HEK293 (cell line): ENCODE measurements at regions not wholly inside any gene's neighbourhood (a gene's known extent, or its start where the extent isn't known, plus 50 kb on each side); places are given as distances from the start of the nearest gene placed in this dataset.

Source experiments
- CTCF ChIA-PET: fragments of 350-600 bp; formaldehyde crosslinking; extraction: SDS; loops from one replicate; lab custom pipeline; 2021; ENCODE audit warnings: antibody characterized with exemption; lab: Yijun Ruan, JAX
- POLR2A ChIA-PET: fragments of 300-600 bp; formaldehyde crosslinking; extraction: SDS; loops from one replicate; lab custom pipeline; 2020; ENCODE audit warnings: antibody characterized with exemption, inconsistent platforms; lab: Yijun Ruan, JAX
- H3K27ac ChIP-seq: fragments of 200-500 bp; sonication (Bioruptor generic); 2 replicates; pipeline ENCODE4 v1.5.1; 2014; ENCODE audit warnings: low read depth, low read length, control low read depth, inconsistent platforms; ENCODE audit errors: extremely low read depth
- H3K36me3 ChIP-seq, 2 experiments: fragments of 200-500 bp in 1 of 2; sonication (Bioruptor generic) in 1 of 2; 1 replicate in 1 of 2; 2 replicates in 1 of 2; pipeline ENCODE4 v1.5.1; 2014 to 2017; ENCODE audit warnings: inconsistent platforms in 2 of 2, low read length in 2 of 2; ENCODE audit not compliant: control insufficient read depth in 2 of 2, insufficient read depth in 1 of 2
- H3K4me1 ChIP-seq: fragments of 200-500 bp; sonication (Bioruptor generic); 2 replicates; pipeline ENCODE4 v1.5.1; 2014; ENCODE audit warnings: mild to moderate bottlenecking, low read length, inconsistent platforms; ENCODE audit not compliant: control insufficient read depth, insufficient read depth
- H3K4me3 ChIP-seq: 2 replicates; pipeline ENCODE4 v1.5.1; 2011; ENCODE audit warnings: low read depth, mild to moderate bottlenecking, control low read depth, low read length, moderate library complexity
- H3K9me3 ChIP-seq: fragments of 200-500 bp; sonication (Bioruptor generic); 2 replicates; pipeline ENCODE4 v1.5.1; 2014; ENCODE audit warnings: low read depth, low read length, inconsistent platforms; ENCODE audit not compliant: control insufficient read depth, insufficient read depth
- GLIS1 ChIP-seq: fragments of 450-650 bp; formaldehyde crosslinking; IDR thresholded peaks from 2 replicates; pipeline ENCODE4 v1.5.1; 2016; ENCODE audit warnings: missing biosample characterization, missing genetic modification characterization
- PRDM1 ChIP-seq: fragments of 450-650 bp; formaldehyde crosslinking; IDR thresholded peaks from 2 replicates; pipeline ENCODE4; 2016; ENCODE audit warnings: missing biosample characterization, missing genetic modification characterization
- SP7 ChIP-seq: fragments of 450-650 bp; formaldehyde crosslinking; IDR thresholded peaks from 2 replicates; pipeline ENCODE4 v1.5.1; 2016; ENCODE audit warnings: missing biosample characterization, missing genetic modification characterization
- TRIM28 ChIP-seq: IDR thresholded peaks from 2 replicates; pipeline ENCODE4 v1.6.1; 2011; ENCODE audit warnings: low read length, control low read depth, borderline replicate concordance
- ZNF169 ChIP-seq: fragments of 450-650 bp; formaldehyde crosslinking; IDR thresholded peaks from 2 replicates; pipeline ENCODE4 v1.5.1; 2016; ENCODE audit warnings: missing biosample characterization, missing genetic modification characterization
- ZNF202 ChIP-seq: fragments of 450-650 bp; formaldehyde crosslinking; IDR thresholded peaks from 2 replicates; pipeline ENCODE4 v1.5.1; 2016; ENCODE audit warnings: missing biosample characterization, missing genetic modification characterization, borderline replicate concordance
- ZNF266 ChIP-seq: fragments of 450-650 bp; formaldehyde crosslinking; IDR thresholded peaks from 2 replicates; pipeline ENCODE4 v1.5.1; 2016; ENCODE audit warnings: missing biosample characterization, missing genetic modification characterization, low read depth
- ZNF560 ChIP-seq: fragments of 450-650 bp; formaldehyde crosslinking; IDR thresholded peaks from 2 replicates; pipeline ENCODE4 v1.5.1; 2017; ENCODE audit warnings: missing biosample characterization, missing genetic modification characterization, borderline replicate concordance
- ZNF596 ChIP-seq: fragments of 450-650 bp; IDR thresholded peaks from 2 replicates; pipeline ENCODE4 v1.5.0; 2018; ENCODE audit warnings: missing biosample characterization, mild to moderate bottlenecking, missing genetic modification characterization, moderate library complexity
- ZNF654 ChIP-seq: fragments of 450-650 bp; formaldehyde crosslinking; IDR thresholded peaks from 2 replicates; pipeline ENCODE4 v1.5.1; 2016; ENCODE audit warnings: low read depth, missing biosample characterization, missing genetic modification characterization
- TF ChIP-seq, protein P1 (sequence below): fragments of 450-650 bp; formaldehyde crosslinking; IDR thresholded peaks from 2 replicates; pipeline ENCODE4 v1.5.0; 2017; ENCODE audit warnings: missing biosample characterization, missing genetic modification characterization, borderline replicate concordance
- TF ChIP-seq, protein P2 (sequence below): fragments of 450-650 bp; formaldehyde crosslinking; conservative IDR thresholded peaks from 2 replicates; pipeline ENCODE4 v1.5.1; 2016; ENCODE audit warnings: low read depth, missing biosample characterization, missing genetic modification characterization
- TF ChIP-seq, protein P3 (sequence below): fragments of 450-650 bp; formaldehyde crosslinking; IDR thresholded peaks from 2 replicates; pipeline ENCODE4 v1.5.1; 2016; ENCODE audit warnings: missing biosample characterization, missing genetic modification characterization, borderline replicate concordance
- TF ChIP-seq, protein P4 (sequence below): fragments of 450-650 bp; formaldehyde crosslinking; IDR thresholded peaks from 2 replicates; pipeline ENCODE4 v1.5.1; 2017; ENCODE audit warnings: missing biosample characterization, missing genetic modification characterization

DNA sequence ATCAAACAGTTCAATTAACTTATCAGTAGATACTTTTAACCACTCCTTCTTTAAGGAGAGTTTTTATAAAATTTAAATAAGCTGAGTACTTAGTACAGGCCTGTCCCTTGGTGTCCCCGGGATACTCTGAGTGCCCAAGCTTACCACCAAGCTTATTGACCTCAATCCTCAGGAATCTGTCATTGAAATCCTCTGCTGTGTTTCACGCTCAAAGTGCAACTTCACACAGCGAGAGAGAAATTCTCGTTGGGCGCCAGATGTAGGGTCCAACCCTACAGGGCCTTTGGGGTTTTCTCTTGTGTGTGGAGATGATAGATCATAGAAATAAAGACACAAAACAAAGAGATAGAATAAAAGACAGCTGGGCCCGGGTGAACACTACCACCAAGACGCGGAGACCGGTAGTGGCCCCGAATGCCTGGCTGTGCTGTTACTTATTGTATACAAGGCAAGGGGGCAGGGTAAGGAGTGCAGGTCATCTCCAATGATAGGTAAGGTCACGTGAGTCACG, 65.3 kb upstream of the ARL4D start (continued):
- TF ChIP-seq, protein P1, sequence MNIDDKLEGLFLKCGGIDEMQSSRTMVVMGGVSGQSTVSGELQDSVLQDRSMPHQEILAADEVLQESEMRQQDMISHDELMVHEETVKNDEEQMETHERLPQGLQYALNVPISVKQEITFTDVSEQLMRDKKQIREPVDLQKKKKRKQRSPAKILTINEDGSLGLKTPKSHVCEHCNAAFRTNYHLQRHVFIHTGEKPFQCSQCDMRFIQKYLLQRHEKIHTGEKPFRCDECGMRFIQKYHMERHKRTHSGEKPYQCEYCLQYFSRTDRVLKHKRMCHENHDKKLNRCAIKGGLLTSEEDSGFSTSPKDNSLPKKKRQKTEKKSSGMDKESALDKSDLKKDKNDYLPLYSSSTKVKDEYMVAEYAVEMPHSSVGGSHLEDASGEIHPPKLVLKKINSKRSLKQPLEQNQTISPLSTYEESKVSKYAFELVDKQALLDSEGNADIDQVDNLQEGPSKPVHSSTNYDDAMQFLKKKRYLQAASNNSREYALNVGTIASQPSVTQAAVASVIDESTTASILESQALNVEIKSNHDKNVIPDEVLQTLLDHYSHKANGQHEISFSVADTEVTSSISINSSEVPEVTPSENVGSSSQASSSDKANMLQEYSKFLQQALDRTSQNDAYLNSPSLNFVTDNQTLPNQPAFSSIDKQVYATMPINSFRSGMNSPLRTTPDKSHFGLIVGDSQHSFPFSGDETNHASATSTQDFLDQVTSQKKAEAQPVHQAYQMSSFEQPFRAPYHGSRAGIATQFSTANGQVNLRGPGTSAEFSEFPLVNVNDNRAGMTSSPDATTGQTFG = no peak
- TF ChIP-seq ZNF560 (no peak), PRDM1 (no peak), SP7 (tag by site-specific recombination) (no peak), ZNF202 (tag by site-specific recombination) (no peak)

DNA sequence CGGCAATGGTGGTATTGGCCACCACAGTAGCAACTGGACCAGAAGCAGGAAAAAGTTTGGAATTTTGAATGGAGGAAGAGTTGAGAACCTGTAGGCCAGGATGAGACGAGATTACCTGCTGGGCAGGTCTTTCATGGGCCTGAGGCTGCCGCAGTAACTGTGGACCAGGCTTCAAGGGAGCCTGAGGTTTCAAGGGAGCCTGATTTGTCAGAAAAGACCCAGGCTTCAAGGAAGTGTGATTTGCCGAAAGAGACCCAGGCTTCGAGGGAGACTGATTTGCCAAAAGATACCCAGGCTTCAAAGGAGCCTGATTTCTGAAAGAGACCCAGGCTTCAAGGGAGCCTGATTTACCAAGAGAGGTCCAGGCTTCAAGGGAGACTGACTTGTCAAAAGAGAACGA, 66.6 kb upstream of the ARL4D start:
- Histone ChIP-seq H3K9me3 (no peaks in the 10 kb centered on the region), H3K36me3 (no peaks in the 10 kb centered on the region), H3K4me1 (no peaks in the 10 kb centered on the region), H3K4me3 (no peak overlapping the region)
- ChIA-PET CTCF (interaction anchor here (0.6 to 3.3 kb wide), 4 partner anchors 25 to 401 kb away, joined by 3 to 8 read pairs (median 4); no protein-coding TSS in a partner anchor), POLR2A (no interaction called here)
- TF ChIP-seq, protein P2, sequence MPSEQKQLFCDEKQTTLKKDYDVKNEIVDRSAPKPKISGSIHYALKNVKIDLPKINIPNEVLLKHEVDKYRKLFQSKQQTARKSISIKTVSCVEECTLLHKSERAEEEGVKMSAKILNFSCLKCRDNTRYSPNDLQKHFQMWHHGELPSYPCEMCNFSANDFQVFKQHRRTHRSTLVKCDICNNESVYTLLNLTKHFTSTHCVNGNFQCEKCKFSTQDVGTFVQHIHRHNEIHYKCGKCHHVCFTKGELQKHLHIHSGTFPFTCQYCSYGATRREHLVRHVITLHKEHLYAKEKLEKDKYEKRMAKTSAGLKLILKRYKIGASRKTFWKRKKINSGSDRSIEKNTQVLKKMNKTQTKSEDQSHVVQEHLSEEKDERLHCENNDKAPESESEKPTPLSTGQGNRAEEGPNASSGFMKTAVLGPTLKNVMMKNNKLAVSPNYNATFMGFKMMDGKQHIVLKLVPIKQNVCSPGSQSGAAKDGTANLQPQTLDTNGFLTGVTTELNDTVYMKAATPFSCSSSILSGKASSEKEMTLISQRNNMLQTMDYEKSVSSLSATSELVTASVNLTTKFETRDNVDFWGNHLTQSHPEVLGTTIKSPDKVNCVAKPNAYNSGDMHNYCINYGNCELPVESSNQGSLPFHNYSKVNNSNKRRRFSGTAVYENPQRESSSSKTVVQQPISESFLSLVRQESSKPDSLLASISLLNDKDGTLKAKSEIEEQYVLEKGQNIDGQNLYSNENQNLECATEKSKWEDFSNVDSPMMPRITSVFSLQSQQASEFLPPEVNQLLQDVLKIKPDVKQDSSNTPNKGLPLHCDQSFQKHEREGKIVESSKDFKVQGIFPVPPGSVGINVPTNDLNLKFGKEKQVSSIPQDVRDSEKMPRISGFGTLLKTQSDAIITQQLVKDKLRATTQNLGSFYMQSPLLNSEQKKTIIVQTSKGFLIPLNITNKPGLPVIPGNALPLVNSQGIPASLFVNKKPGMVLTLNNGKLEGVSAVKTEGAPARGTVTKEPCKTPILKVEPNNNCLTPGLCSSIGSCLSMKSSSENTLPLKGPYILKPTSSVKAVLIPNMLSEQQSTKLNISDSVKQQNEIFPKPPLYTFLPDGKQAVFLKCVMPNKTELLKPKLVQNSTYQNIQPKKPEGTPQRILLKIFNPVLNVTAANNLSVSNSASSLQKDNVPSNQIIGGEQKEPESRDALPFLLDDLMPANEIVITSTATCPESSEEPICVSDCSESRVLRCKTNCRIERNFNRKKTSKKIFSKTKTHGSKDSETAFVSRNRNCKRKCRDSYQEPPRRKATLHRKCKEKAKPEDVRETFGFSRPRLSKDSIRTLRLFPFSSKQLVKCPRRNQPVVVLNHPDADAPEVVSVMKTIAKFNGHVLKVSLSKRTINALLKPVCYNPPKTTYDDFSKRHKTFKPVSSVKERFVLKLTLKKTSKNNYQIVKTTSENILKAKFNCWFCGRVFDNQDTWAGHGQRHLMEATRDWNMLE (tag by site-specific recombination) = no peak
- TF ChIP-seq ZNF266 (no peak), ZNF596 (peak; percentile 50; the same call in 1 of the 2 replicates)
- TF ChIP-seq, all 188 proteins: peak for 1
- no peak overlapping the region for H3K27ac ChIP-seq

DNA sequence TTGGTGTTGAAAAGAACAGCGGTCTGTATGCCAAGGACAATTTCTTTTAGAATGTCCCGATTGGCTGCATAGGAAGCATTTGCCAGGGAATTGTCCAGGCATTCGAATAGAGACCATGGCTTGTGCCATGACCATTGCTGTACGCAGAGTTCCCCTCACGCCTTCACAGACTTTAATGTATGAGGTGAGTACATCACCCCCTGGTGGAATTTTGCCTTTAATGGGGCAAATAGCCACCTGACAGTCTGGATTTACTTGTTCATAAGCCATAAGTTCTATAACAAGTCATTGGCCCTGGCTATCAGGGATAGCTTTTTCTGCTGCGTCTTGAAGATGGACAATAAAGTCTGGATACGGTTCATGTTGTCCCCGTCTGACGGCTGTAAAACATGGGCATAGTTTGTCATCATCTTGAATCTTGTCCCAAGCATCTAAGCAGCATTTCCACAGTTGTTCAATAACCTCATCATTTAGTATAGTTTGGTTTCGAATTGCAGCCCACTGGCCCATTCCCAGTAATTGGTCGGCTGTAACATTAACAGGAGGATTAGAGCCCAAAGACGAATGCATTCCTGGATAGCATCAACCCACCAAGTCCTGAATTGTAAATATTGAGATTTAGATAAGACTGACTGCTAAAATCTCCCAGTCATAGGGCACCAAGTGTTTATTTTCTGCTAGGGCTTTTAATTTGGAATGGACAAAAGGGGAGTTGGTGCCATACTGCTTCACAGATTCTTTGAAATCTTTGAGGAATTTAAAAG, 67.7 kb upstream of the ARL4D start:
- Histone ChIP-seq H3K36me3 (no peaks in the 10 kb centered on the region), H3K27ac (no peak overlapping the region), H3K9me3 (no peaks in the 10 kb centered on the region), H3K4me3 (no peak overlapping the region), H3K4me1 (no peaks in the 10 kb centered on the region)
- POLR2A ChIA-PET = no interaction called here
- CTCF ChIA-PET = interaction anchor here (1.0 kb wide), 1 partner anchor 12 kb away, joined by 3 read pairs; no protein-coding TSS in a partner anchor
- TF ChIP-seq, protein P3, sequence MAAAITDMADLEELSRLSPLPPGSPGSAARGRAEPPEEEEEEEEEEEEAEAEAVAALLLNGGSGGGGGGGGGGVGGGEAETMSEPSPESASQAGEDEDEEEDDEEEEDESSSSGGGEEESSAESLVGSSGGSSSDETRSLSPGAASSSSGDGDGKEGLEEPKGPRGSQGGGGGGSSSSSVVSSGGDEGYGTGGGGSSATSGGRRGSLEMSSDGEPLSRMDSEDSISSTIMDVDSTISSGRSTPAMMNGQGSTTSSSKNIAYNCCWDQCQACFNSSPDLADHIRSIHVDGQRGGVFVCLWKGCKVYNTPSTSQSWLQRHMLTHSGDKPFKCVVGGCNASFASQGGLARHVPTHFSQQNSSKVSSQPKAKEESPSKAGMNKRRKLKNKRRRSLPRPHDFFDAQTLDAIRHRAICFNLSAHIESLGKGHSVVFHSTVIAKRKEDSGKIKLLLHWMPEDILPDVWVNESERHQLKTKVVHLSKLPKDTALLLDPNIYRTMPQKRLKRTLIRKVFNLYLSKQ = no peak
- TF ChIP-seq TRIM28 = 0 out of 2 replicates have a peak, but pooled peaks have one; percentile 25
- TF ChIP-seq, protein P4, sequence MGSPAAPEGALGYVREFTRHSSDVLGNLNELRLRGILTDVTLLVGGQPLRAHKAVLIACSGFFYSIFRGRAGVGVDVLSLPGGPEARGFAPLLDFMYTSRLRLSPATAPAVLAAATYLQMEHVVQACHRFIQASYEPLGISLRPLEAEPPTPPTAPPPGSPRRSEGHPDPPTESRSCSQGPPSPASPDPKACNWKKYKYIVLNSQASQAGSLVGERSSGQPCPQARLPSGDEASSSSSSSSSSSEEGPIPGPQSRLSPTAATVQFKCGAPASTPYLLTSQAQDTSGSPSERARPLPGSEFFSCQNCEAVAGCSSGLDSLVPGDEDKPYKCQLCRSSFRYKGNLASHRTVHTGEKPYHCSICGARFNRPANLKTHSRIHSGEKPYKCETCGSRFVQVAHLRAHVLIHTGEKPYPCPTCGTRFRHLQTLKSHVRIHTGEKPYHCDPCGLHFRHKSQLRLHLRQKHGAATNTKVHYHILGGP (tag by site-specific recombination) = peak; percentile 21; the same call in 1 of the 2 replicates
- no peak for TF ChIP-seq ZNF169 (tag by site-specific recombination)
- TF ChIP-seq ZNF654 (tag by site-specific recombination) = peak; percentile 35; the same call in 1 of the 2 replicates
- TF ChIP-seq GLIS1 (tag by site-specific recombination) = no peak
- TF ChIP-seq, all 188 proteins: peak for 3
